HepG2 (cell line): ENCODE measurements at regions not wholly inside any gene's neighbourhood (a gene's known extent, or its start where the extent isn't known, plus 50 kb on each side); places are given as distances from the start of the nearest gene placed in this dataset.
"Not testable (repeated sequence)": the region's sequence is repeated elsewhere in the genome, so short reads cannot be mapped to it uniquely, and the experiment has no call there.

Source experiments
- HNF4A ChIP-seq: sonication (generic); formaldehyde crosslinking; IDR thresholded peaks from 2 replicates; pipeline ENCODE4 v1.4.0; 2020; ENCODE audit warnings: missing genetic modification reagents
- TF ChIP-seq, protein P1 (sequence below): sonication (generic); formaldehyde crosslinking; IDR thresholded peaks from 2 replicates; pipeline ENCODE4 v1.4.0; 2020; ENCODE audit warnings: mild to moderate bottlenecking, missing genetic modification reagents

DNA sequence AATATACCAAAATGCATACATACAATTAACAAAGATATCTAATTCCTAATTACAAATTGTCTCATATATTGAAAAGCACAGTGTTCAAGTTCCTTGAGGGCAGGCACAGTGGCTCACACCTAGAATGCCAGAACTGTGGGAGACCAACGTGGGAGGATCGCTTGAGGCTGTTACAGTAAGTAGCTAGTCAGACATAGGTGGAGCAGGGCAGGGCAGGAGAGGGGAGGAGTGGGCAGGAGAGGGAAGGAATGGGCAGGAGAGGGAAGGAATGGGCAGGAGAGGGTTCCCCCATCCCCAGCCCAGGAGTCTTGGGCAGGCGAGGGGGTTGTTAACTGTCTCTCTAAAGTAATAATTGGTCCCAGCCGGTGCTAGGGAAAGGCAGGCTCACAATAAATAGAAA, 325.9 kb downstream of the GOLGA6L6 start:
- not testable (repeated sequence) for TF ChIP-seq HNF4A (CRISPR knock-in tag)
- TF ChIP-seq, protein P1, sequence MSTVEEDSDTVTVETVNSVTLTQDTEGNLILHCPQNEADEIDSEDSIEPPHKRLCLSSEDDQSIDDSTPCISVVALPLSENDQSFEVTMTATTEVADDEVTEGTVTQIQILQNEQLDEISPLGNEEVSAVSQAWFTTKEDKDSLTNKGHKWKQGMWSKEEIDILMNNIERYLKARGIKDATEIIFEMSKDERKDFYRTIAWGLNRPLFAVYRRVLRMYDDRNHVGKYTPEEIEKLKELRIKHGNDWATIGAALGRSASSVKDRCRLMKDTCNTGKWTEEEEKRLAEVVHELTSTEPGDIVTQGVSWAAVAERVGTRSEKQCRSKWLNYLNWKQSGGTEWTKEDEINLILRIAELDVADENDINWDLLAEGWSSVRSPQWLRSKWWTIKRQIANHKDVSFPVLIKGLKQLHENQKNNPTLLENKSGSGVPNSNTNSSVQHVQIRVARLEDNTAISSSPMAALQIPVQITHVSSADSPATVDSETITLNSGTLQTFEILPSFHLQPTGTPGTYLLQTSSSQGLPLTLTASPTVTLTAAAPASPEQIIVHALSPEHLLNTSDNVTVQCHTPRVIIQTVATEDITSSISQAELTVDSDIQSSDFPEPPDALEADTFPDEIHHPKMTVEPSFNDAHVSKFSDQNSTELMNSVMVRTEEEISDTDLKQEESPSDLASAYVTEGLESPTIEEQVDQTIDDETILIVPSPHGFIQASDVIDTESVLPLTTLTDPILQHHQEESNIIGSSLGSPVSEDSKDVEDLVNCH (CRISPR knock-in tag), result not testable (repeated sequence)
